ENCODE measurements at regions not wholly inside any gene's neighbourhood (a gene's known extent, or its start where the extent isn't known, plus 50 kb on each side); places are given as distances from the start of the nearest gene placed in this dataset.
"Not testable (repeated sequence)": the region's sequence is repeated elsewhere in the genome, so short reads cannot be mapped to it uniquely, and the experiment has no call there.

DNA sequence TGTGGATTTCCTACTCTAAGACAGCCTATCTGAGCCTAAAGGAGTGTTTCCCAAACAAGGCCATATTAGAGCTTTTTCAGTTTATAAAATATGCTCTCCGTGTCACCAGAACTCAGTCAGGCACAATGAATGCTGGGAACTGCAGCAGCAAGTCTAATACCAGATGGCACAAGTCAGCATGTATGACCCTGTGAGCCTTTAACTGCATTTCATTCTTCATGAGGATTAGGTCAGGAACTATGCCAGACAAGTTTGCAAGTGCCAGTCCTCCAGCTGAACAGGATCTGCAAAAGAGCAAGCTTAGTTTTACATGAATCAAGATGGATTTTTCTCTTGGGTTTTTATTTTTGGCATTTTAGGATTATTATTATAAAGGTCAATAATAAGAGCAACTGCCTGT, 66.7 kb upstream of the SAMD5 start:
- no peak for DNase-seq

DNA sequence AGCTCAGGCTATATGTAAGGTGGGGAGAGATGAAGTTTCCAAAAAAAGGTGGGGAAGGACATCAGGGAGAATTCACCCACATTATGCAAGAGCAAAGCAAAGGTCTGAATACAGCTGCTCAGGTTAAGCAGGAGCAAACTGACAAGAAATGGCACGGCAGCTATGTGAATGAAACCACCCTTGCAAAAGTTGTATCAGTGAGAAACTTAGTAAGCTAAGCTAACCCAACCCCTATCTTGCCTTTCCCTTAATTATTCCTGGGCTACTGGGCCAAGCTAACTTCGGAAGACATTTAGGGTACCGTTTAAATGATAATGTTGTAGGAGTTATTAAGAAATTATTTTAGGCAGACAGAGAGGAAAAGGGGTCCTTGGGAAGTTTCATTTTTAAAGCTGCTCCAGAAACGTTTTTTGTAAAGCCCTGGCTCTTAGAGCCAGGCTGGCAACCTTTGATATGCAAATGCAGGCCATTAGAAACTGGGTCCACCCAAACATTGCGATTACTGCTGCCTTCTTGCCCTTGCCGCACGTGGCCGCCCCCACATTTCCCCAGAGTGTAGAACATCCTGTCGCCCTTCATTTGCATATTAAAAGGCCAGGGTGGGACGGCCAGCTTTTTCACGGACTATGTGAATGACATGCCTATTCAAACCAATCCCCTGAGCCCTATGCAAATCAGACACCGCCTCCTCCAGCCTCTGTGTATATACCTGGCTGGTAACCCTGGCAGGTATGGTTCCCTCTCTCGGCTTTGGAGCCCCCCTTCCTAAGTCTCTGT, 60.5 kb upstream of the SAMD5 start:
- peak; percentile 35 for DNase-seq

DNA sequence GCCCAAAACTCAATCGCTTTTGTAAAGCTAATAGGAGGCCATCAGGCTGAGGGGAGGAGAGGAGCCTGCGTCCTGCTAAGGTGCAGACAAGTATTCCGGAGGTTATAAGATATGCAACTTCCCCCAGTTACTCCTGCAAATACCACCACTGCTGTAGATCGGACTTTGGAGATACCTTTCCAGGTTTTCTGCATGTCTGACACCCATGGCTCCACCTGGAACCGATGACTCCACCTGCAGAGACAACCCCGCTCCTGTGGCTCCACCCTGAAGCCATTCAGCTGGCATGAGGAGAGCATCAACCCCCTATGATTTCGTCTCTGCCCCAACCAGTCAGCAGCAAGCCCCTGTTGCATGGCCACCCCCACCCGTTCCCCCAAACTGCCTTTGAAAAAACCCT, 59.7 kb upstream of the SAMD5 start:
- DNase-seq = no peak

- no peak for DNase-seq
These were observed 58.9 kb upstream of the SAMD5 start for GRCh38 chr6:147449405-147450161.

DNA sequence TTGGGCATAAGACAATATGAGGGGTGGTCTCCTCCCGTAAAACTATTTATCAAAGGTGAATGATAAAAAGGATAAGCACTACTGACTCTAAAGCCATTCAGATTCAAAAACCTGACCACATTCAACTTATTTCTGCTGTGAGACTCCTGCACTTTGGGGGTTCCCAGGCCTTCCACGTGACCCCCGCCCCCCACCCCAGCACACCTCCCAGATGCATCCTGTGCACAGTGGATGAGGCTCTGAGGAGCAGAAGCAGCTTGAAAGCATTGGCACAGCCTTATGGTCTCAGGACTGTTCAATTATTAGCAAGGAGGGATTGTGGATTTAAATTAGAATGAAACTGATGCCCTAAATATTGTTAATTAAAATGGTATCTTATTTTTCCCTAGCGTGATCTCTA, 55.1 kb upstream of the SAMD5 start:
- no peak for DNase-seq

- DNase-seq = not testable (repeated sequence)
These were observed 53.6 kb upstream of the SAMD5 start for GRCh38 chr6:147454862-147455261.
